ENCODE measurements at regions not wholly inside any gene's neighbourhood (a gene's known extent, or its start where the extent isn't known, plus 50 kb on each side); places are given as distances from the start of the nearest gene placed in this dataset.

DNA sequence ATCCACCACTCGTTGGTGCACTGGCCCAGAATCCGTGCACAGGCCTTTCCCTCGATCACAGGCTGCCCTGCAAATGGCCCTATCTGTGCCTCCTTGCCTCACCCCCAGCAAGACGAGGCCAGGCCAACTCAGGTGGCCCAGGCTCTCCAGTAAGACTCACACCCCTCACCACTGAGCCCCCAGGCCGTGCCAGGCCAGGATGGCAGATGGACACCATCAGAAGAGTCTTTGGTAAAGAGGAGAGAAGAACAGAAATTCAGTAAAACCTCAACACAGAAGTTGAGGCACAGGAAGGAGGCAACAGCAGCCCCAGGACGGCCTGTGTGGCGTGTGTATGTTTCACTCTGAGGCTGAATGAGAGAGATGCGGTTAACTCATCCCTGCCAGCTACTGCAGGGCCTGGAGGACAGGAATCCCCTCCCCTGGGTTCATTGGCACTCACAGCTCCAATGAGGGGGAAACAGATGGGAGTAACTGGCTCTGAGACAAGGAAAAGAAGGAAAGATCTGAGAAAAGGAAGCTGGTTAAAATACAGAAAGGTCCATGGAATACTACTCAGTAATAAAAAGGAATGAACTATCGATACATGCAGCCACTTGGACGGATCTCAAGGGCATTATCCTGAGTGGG is 54.1 kb upstream of the WNT11 start:
- no peak overlapping the region for H3K4me3 ChIP-seq (replicated peaks; ENCODE audit: low read depth, low read length)
- TF ChIP-seq, protein P1, sequence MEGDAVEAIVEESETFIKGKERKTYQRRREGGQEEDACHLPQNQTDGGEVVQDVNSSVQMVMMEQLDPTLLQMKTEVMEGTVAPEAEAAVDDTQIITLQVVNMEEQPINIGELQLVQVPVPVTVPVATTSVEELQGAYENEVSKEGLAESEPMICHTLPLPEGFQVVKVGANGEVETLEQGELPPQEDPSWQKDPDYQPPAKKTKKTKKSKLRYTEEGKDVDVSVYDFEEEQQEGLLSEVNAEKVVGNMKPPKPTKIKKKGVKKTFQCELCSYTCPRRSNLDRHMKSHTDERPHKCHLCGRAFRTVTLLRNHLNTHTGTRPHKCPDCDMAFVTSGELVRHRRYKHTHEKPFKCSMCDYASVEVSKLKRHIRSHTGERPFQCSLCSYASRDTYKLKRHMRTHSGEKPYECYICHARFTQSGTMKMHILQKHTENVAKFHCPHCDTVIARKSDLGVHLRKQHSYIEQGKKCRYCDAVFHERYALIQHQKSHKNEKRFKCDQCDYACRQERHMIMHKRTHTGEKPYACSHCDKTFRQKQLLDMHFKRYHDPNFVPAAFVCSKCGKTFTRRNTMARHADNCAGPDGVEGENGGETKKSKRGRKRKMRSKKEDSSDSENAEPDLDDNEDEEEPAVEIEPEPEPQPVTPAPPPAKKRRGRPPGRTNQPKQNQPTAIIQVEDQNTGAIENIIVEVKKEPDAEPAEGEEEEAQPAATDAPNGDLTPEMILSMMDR (IDR thresholded peaks at IDR 0.05; ENCODE audit: low read length, missing control alignments), result no peak
- DNase-seq (ENCODE audit: low read depth), result no peak

- no peak overlapping the region for H3K4me3 ChIP-seq (replicated peaks; ENCODE audit: low read depth, low read length)
- DNase-seq (ENCODE audit: low read depth), result no peak
- TF ChIP-seq, protein P1 (IDR thresholded peaks at IDR 0.05; ENCODE audit: low read length, missing control alignments), result no peak
Measured at GRCh38 chr11:76259299-76259908, 53.1 kb upstream of the WNT11 start.

GRCh38 chr11:76257074-76257719 is 50.9 kb upstream of the WNT11 start:
- no peak for DNase-seq (ENCODE audit: low read depth)
- TF ChIP-seq, protein P1 (IDR thresholded peaks at IDR 0.05; ENCODE audit: low read length, missing control alignments), result no peak
- H3K4me3 ChIP-seq (replicated peaks; ENCODE audit: low read depth, low read length), result no peak overlapping the region

DNA sequence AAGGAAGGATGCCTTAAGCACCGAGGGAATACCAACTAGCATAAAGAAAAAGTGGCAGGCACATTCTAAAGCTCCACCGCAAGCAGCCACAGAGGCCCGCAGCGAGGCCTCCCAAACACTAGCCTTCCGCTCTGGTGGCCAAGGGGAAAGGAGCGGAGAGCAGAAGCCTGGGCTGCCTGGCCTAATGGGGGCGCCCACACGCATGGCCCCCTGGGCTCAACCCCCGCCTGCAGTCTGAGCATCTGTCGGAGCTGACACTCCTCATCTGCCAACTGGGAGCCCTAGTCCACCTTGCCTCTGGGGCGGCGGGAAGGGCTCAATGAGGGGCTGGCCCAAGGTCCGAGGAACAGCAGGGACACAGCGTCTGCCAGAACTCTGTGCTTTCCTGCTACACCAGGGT is 50.1 kb upstream of the WNT11 start:
- TF ChIP-seq, protein P1 (IDR thresholded peaks at IDR 0.05; ENCODE audit: low read length, missing control alignments), result no peak
- DNase-seq (ENCODE audit: low read depth), result no peak
- H3K4me3 ChIP-seq (replicated peaks; ENCODE audit: low read depth, low read length), result no peak overlapping the region
